Activated naive CD8-positive, alpha-beta T cell treated with anti-CD3 and anti-CD28 coated beads, Interleukin-2, amount 10 ng/mL, durations not matched to agents 7 days and 5 days (primary cell): ENCODE measurements at regions not wholly inside any gene's neighbourhood (a gene's known extent, or its start where the extent isn't known, plus 50 kb on each side); places are given as distances from the start of the nearest gene placed in this dataset.
"Not testable (repeated sequence)": the region's sequence is repeated elsewhere in the genome, so short reads cannot be mapped to it uniquely, and the experiment has no call there.

ENCODE experiments used
- ATAC-seq: fragments of 150-1000 bp; cut with Tn5 transposase; one replicate; pipeline ENCODE4 v1.10.0; 2021; ENCODE audit warnings: low read depth, moderate library complexity
- POLR2A ChIA-PET: fragments of 350-600 bp; sonication (Branson Sonifier 250); formaldehyde crosslinking; loops from one replicate; lab custom pipeline; 2021; ENCODE audit warnings: antibody characterized with exemption; lab: Charles Lee
- DNase-seq: peaks from one replicate; pipeline ENCODE4 v3.0.0; 2021
- H3K27ac Mint-ChIP-seq: one replicate; pipeline ENCODE4 v1.8.0; 2022; ENCODE audit warnings: mild to moderate bottlenecking, mixed read lengths
- H3K27me3 Mint-ChIP-seq: one replicate; pipeline ENCODE4 v1.8.0; 2022; ENCODE audit warnings: mild to moderate bottlenecking, moderate library complexity, mixed read lengths
- H3K36me3 Mint-ChIP-seq: one replicate; pipeline ENCODE4 v1.8.0; 2021; ENCODE audit warnings: mild to moderate bottlenecking, mixed read lengths
- H3K4me1 Mint-ChIP-seq: one replicate; pipeline ENCODE4 v1.8.0; 2021; ENCODE audit warnings: mixed read lengths
- H3K4me3 Mint-ChIP-seq: one replicate; pipeline ENCODE4 v1.8.0; 2022; ENCODE audit warnings: mild to moderate bottlenecking, moderate library complexity, mixed read lengths
- H3K9me3 Mint-ChIP-seq: one replicate; pipeline ENCODE4 v1.8.0; 2021; ENCODE audit warnings: mixed read lengths

DNA sequence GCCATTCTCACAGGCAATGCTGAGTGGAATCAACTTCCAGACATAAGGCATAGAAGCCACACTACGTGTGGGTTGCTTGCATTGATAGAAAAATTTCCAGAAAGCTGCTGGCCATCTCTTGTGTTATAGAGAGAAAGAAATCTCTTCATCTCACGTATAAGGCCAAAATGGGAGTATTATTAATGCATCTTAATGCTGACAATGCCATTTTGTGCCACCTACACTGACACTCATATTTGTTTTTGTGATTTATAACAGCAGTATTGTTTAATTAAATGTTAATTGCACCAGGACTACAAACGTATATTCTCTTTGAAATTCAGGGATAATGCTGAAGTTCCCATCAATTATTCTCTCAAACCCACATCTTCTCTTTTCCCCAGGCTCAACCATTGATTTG, 56.1 kb upstream of the TMEM132D start:
- H3K4me3 Mint-ChIP-seq = no peak overlapping the region
- POLR2A ChIA-PET = no interaction called here
- no peaks in the 10 kb centered on the region for H3K36me3 Mint-ChIP-seq
- H3K27ac Mint-ChIP-seq = no peak overlapping the region
- no peaks in the 10 kb centered on the region for H3K9me3 Mint-ChIP-seq
- DNase-seq (no peak), ATAC-seq (no peak)
- H3K27me3 Mint-ChIP-seq = no peaks in the 10 kb centered on the region
- H3K4me1 Mint-ChIP-seq = no peaks in the 10 kb centered on the region

DNA sequence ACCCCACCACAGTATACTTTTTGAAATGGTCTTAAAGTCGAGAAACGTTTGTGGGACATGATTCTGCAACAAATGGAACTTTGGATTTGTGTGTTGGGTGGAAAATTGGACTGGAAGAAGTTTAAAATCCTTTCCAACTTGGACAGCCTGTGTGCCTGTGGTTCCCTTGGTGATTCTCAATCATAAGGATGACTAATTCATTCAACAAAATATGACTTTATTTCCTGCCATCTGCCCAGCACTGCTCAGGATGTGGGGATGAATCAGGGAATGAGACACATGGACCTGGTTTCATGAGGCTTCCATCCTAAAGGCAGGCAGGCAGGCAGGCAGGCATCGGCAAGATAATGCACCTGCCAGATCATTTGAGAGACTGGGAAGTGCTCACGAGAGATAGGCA, 57.3 kb upstream of the TMEM132D start:
- POLR2A ChIA-PET = no interaction called here
- no peaks in the 10 kb centered on the region for H3K36me3 Mint-ChIP-seq
- H3K4me1 Mint-ChIP-seq = no peaks in the 10 kb centered on the region
- ATAC-seq (no peak), DNase-seq (no peak)
- no peak overlapping the region for H3K4me3 Mint-ChIP-seq
- no peaks in the 10 kb centered on the region for H3K27me3 Mint-ChIP-seq
- H3K9me3 Mint-ChIP-seq = no peaks in the 10 kb centered on the region
- no peak overlapping the region for H3K27ac Mint-ChIP-seq

DNA sequence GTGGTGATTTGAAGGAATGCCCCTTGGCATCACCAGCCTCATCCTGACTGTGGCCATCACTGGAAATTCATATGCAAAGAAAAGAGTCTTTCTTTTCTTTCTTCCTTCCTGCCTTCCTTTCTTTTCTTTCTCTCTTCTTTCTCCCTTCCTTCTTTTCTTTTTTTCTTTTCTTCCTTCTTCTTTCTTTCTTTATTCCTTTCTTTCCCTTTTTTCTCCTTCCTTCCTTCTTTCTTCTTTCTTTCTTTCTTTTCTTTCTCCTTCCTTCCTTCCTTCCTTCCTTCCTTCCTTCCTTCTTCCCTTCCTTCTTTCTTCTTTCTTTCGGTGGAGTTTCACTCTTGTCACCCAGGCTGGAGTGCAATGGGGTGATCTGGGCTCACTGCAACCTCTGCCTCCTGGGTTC, 58.0 kb upstream of the TMEM132D start:
- H3K4me3 Mint-ChIP-seq = no peak overlapping the region
- no peaks in the 10 kb centered on the region for H3K36me3 Mint-ChIP-seq
- no peaks in the 10 kb centered on the region for H3K4me1 Mint-ChIP-seq
- POLR2A ChIA-PET = no interaction called here
- no peaks in the 10 kb centered on the region for H3K9me3 Mint-ChIP-seq
- DNase-seq (no peak), ATAC-seq (no peak)
- no peaks in the 10 kb centered on the region for H3K27me3 Mint-ChIP-seq
- H3K27ac Mint-ChIP-seq = no peak overlapping the region

DNA sequence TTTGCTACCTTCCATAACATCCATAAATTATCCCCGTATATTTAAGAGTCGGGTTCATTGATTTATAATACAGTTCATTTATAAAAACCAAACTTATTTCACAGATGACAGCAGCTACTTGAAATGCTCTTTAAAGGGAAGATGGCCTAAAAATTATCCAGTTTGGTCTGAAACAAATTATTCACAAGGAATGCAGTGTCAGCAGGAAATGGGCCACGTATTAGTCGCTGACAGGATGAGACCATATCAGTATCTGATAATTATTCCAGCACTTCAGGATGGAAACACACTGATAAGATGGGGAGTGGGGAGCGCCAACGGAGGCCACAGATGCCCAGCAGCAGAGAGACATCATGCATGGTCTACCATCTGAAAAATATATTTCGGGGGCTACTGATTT, 60.5 kb upstream of the TMEM132D start:
- no peaks in the 10 kb centered on the region for H3K9me3 Mint-ChIP-seq
- ATAC-seq = no peak
- DNase-seq = no peak
- POLR2A ChIA-PET = no interaction called here
- H3K4me1 Mint-ChIP-seq = no peaks in the 10 kb centered on the region
- H3K27ac Mint-ChIP-seq = no peak overlapping the region
- H3K36me3 Mint-ChIP-seq = no peaks in the 10 kb centered on the region
- no peak overlapping the region for H3K4me3 Mint-ChIP-seq
- H3K27me3 Mint-ChIP-seq = no peaks in the 10 kb centered on the region

DNA sequence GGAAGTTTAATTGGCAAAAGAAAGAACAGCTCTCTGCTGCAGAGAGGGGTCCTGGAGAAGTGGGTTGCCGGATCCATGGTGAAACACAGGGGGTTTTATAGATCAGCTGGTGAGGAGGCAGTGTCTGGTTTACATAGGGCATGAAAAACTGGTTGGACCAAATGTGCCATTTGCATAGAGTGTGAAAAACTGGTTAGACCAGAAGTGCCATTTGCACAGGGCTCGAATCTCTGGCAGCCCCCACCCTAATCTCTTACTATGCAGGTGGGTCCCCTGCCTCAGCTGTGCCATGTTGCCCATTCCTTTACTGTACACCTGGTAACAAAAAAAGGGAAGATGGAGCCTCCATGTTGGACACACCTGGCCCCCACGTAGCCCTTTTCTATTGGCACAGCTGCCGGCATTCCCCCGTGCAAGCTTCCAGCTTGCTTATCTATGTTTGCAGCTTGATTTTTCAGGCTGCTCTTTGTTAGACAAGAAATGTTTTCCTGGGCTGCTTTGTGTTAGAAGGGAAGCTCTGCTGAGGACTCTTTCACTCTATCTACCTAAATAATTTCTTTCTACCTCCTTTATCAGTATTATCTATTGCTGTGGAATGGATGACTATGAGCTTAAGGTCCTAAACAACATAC, 61.1 kb upstream of the TMEM132D start:
- no peaks in the 10 kb centered on the region for H3K9me3 Mint-ChIP-seq
- POLR2A ChIA-PET = no interaction called here

GRCh38 chr12:129966146-129966995, 62.5 kb upstream of the TMEM132D start:
- POLR2A ChIA-PET = no interaction called here
- no peaks in the 10 kb centered on the region for H3K4me1 Mint-ChIP-seq
- no peaks in the 10 kb centered on the region for H3K27me3 Mint-ChIP-seq
- no peaks in the 10 kb centered on the region for H3K36me3 Mint-ChIP-seq
- H3K27ac Mint-ChIP-seq = no peak overlapping the region
- ATAC-seq = no peak
- DNase-seq = no peak
- no peaks in the 10 kb centered on the region for H3K9me3 Mint-ChIP-seq
- H3K4me3 Mint-ChIP-seq = no peak overlapping the region

More for the DNA sequence above, 61.1 kb upstream of the TMEM132D start:
- DNase-seq = no peak
- Mint-ChIP-seq H3K4me1 (no peaks in the 10 kb centered on the region), H3K27ac (no peak overlapping the region), H3K36me3 (no peaks in the 10 kb centered on the region), H3K27me3 (no peaks in the 10 kb centered on the region), H3K4me3 (no peak overlapping the region)
- no peak for ATAC-seq

DNA sequence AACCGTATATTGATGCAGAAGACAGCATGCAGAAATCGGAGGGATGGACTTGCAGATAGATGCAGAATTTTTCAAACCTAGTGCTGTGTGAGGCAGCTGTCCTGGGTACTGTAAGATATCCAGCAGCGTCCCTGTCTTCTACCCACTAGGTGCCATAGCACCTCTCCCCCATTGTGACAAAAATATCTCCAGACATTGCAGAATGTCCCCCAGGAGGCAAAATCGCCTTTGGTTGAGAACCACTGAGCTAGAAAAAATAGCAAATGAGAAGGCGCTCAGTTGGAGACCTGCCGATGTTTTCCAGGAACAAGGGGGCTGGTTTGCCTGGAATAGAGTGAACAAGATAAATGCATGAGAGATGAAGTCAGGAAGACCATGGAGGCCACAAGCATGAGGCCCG, 67.9 kb upstream of the TMEM132D start:
- ATAC-seq (no peak), DNase-seq (no peak)
- Mint-ChIP-seq H3K4me3 (no peak overlapping the region), H3K36me3 (no peaks in the 10 kb centered on the region), H3K9me3 (no peaks in the 10 kb centered on the region), H3K4me1 (no peaks in the 10 kb centered on the region), H3K27me3 (peaks cover 2% of the 10 kb centered on the region), H3K27ac (no peak overlapping the region)
- POLR2A ChIA-PET = no interaction called here

DNA sequence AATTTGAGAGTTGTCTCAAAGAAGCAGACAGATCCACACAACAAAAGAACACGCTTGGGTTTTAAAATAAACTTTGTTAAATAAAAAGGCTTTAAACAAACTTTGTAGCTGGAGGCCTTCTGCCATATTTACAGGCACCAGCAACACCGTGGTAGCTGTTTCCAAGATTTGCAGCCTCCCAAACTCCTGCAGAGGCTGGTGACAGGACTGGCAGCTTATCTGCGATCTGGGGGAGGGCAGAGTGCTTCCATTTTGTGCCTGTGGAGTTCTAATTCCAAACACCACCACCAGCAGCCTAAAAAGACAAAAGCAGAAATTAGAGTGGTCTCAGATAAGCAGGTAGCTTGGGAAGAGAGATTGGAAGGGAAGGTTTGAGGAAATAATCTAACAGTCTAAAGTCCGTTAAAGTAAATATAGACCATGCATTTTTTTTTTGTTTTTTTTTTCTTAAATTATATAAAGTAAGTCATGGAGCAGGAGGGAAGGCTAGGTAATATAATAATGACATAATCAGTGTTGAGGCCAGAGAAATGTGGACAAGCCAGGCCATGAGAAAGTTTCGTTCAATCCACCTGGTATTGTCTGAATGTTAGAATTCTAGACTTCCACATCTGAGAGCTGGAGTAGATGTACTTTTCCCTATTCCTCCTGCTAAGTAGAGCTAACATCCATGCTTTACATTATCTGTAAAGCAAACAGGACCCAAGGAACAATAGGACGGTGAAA, 69.6 kb upstream of the TMEM132D start:
- Mint-ChIP-seq H3K4me3 (no peak overlapping the region), H3K4me1 (no peaks in the 10 kb centered on the region), H3K27me3 (peaks cover 2% of the 10 kb centered on the region), H3K27ac (no peak overlapping the region), H3K36me3 (no peaks in the 10 kb centered on the region), H3K9me3 (no peaks in the 10 kb centered on the region)
- DNase-seq (no peak), ATAC-seq (no peak)
- POLR2A ChIA-PET = no interaction called here

- H3K4me3 Mint-ChIP-seq = no peak overlapping the region
- H3K9me3 Mint-ChIP-seq = no peaks in the 10 kb centered on the region
- ATAC-seq (no peak), DNase-seq (no peak)
- no peak overlapping the region for H3K27ac Mint-ChIP-seq
- no peaks in the 10 kb centered on the region for H3K4me1 Mint-ChIP-seq
- no peaks in the 10 kb centered on the region for H3K27me3 Mint-ChIP-seq
- no peaks in the 10 kb centered on the region for H3K36me3 Mint-ChIP-seq
- POLR2A ChIA-PET = no interaction called here
Observed at GRCh38 chr12:129984106-129984505, 80.3 kb upstream of the TMEM132D start.

DNA sequence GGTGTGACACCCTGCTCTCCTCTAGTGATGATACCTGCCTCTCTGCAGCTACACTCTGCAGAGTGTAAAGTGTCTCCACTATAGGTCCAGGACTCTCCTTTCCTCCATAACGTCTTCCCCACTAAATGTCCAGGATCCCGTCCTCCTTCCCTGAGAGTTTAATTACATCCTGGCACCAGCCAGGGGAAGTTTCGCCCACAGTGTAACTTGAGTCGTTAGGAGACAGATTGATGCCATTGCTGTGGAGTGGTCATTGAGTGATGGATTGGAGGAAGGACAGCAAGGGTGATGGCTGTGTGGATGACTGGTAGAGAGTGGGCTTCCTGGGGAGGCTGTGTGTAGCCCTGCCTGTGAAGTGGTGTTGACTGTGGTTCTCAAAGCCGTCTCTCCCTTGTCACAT, 84.0 kb upstream of the TMEM132D start:
- Mint-ChIP-seq H3K4me1 (no peaks in the 10 kb centered on the region), H3K36me3 (no peaks in the 10 kb centered on the region), H3K27ac (no peak overlapping the region), H3K27me3 (no peaks in the 10 kb centered on the region), H3K9me3 (peaks cover 4% of the 10 kb centered on the region), H3K4me3 (no peak overlapping the region)
- POLR2A ChIA-PET = no interaction called here
- ATAC-seq (no peak), DNase-seq (no peak)

- Mint-ChIP-seq H3K4me3 (no peak overlapping the region), H3K4me1 (no peaks in the 10 kb centered on the region), H3K27me3 (no peaks in the 10 kb centered on the region), H3K36me3 (no peaks in the 10 kb centered on the region), H3K9me3 (peaks cover 2% of the 10 kb centered on the region), H3K27ac (no peak overlapping the region)
- POLR2A ChIA-PET = no interaction called here
- ATAC-seq (no peak), DNase-seq (no peak)
Observed at GRCh38 chr12:129994634-129995033, 90.8 kb upstream of the TMEM132D start.

GRCh38 chr12:129997239-129997638, 93.4 kb upstream of the TMEM132D start:
- no peak overlapping the region for H3K4me3 Mint-ChIP-seq
- ATAC-seq = no peak
- peaks cover 2% of the 10 kb centered on the region for H3K9me3 Mint-ChIP-seq
- H3K4me1 Mint-ChIP-seq = no peaks in the 10 kb centered on the region
- POLR2A ChIA-PET = no interaction called here
- H3K27me3 Mint-ChIP-seq = no peaks in the 10 kb centered on the region
- no peak overlapping the region for H3K27ac Mint-ChIP-seq
- DNase-seq = no peak
- H3K36me3 Mint-ChIP-seq = no peaks in the 10 kb centered on the region

DNA sequence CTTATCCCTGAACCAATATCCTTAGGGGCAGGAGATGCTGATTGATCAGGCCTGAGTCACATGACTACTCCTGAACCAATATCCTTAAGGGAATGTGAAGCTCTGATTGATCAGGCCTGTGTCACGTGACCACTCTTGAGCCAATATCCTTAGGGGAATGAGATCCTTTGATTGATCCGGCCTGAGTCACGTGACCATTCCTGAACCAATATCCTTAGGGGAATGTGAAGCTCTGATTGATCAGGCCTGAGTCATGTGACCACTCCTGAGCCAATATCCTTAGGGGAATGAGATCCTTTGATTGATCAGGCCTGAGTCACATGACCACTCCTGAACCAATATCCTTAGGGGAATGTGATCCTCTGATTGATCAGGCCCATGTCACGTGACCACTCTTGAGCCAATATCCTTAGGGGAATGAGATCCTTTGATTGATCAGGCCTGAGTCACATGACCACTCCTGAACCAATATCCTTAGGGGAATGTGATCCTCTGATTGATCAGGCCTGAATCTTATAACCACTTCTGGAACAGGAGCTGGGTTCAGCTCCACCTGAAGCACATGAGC, 100.6 kb upstream of the TMEM132D start:
- H3K36me3 Mint-ChIP-seq, POLR2A ChIA-PET, H3K9me3 Mint-ChIP-seq, H3K27ac Mint-ChIP-seq, ATAC-seq, DNase-seq, H3K4me3 Mint-ChIP-seq, H3K27me3 Mint-ChIP-seq, H3K4me1 Mint-ChIP-seq: not testable (repeated sequence)
